ELF-1 (cell line): ENCODE measurements at regions not wholly inside any gene's neighbourhood (a gene's known extent, or its start where the extent isn't known, plus 50 kb on each side); places are given as distances from the start of the nearest gene placed in this dataset.
A peak's percentile ranks its signal among the peaks of the same experiment; 100 is the strongest.

Experiments used
- DNase-seq: peaks from one replicate; pipeline ENCODE4 v3.0.0-alpha.2; 2016; ENCODE audit warnings: low read depth, low spot score

GRCh38 chr16:6602405-6602804 is 730.2 kb upstream of the RBFOX1 start:
- DNase-seq: no peak

GRCh38 chr16:6600167-6600566 is 732.5 kb upstream of the RBFOX1 start:
- DNase-seq: no peak

- DNase-seq: no peak
Observed at GRCh38 chr16:6593799-6594198, 738.8 kb upstream of the RBFOX1 start.

GRCh38 chr16:6576606-6577005 is 756.0 kb upstream of the RBFOX1 start:
- DNase-seq: no peak

- no peak for DNase-seq
Observed at GRCh38 chr16:6576113-6576512, 756.5 kb upstream of the RBFOX1 start.

- DNase-seq: no peak
Observed at GRCh38 chr16:6574146-6574545, 758.5 kb upstream of the RBFOX1 start.

GRCh38 chr16:6573577-6573976 is 759.1 kb upstream of the RBFOX1 start:
- DNase-seq: peak; percentile 87

GRCh38 chr16:6571044-6571443 is 761.6 kb upstream of the RBFOX1 start:
- DNase-seq: peak; percentile 61

- DNase-seq: no peak
Observed at GRCh38 chr16:6570530-6570929, 762.1 kb upstream of the RBFOX1 start.

GRCh38 chr16:6562986-6563385 is 769.7 kb upstream of the RBFOX1 start:
- DNase-seq: no peak

- DNase-seq: peak; percentile 6
Observed at GRCh38 chr16:6560306-6561100, 772.1 kb upstream of the RBFOX1 start.

GRCh38 chr16:6558661-6559060 is 774.0 kb upstream of the RBFOX1 start:
- peak; percentile 50 for DNase-seq

- peak; percentile 58 for DNase-seq
Observed at GRCh38 chr16:6558126-6558525, 774.5 kb upstream of the RBFOX1 start.

GRCh38 chr16:6557353-6558023 is 775.2 kb upstream of the RBFOX1 start:
- no peak for DNase-seq

GRCh38 chr16:6549415-6549814 is 783.2 kb upstream of the RBFOX1 start:
- DNase-seq: no peak

GRCh38 chr16:6548507-6548906 is 784.1 kb upstream of the RBFOX1 start:
- DNase-seq: no peak

- DNase-seq: no peak
Observed at GRCh38 chr16:6547131-6547530, 785.5 kb upstream of the RBFOX1 start.

GRCh38 chr16:6545329-6545728 is 787.3 kb upstream of the RBFOX1 start:
- no peak for DNase-seq

GRCh38 chr16:6541267-6541666 is 791.4 kb upstream of the RBFOX1 start:
- no peak for DNase-seq

GRCh38 chr16:6536411-6536810 is 796.2 kb upstream of the RBFOX1 start:
- DNase-seq: no peak

GRCh38 chr16:6531067-6531466 is 801.6 kb upstream of the RBFOX1 start:
- DNase-seq: no peak

GRCh38 chr16:6528217-6528616 is 804.4 kb upstream of the RBFOX1 start:
- no peak for DNase-seq

GRCh38 chr16:6527646-6528045 is 805.0 kb upstream of the RBFOX1 start:
- DNase-seq: no peak
